ENCODE measurements at regions not wholly inside any gene's neighbourhood (a gene's known extent, or its start where the extent isn't known, plus 50 kb on each side); places are given as distances from the start of the nearest gene placed in this dataset.

DNA sequence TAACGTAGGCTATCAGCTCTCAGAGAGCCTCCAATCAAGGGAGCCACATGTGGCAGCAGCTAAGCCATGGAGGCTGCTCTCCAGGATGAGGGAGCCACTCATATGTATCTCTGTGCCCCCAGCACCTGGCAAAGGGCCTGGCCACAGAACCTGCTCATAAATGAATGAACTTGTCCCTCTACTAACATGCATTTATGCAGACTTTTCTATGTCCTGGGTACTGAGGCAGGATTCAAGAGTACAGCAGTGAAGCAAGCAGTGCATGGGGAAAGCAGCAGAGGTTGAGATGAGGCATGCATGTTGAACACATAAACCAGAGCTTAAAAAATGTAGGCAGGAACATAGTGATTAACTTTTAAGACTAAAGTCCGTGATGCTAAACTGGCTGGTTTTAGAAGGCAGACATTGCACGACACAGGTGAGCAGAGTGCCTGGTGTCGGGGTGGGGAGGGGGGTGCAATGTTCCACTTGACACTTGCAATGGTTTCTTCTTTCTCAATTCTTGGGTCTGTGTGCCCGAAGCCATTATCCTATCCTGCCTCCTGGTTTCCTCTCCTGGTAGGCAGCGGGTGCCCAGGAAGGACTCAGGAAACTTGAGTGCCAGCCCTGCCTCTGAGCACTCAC lies 142.8 kb upstream of the ALDH1B1 start:
- H2AFZ ChIP-seq (ENCODE audit: low read depth, low read length) = no peak overlapping the region
- no peaks in the 10 kb centered on the region for H3K36me3 ChIP-seq (ENCODE audit: insufficient read depth, low read length)
- H3K79me2 ChIP-seq (ENCODE audit: insufficient read depth, low read length) = no peaks in the 10 kb centered on the region
- no peak for ATAC-seq (ENCODE audit: insufficient read depth, low read depth)
- H3K4me3 ChIP-seq (ENCODE audit: low read depth in 1 of 2, low read length in 2 of 2) = no peak overlapping the region
- no peak overlapping the region for H3K9ac ChIP-seq (ENCODE audit: low read depth, low read length)
- no peaks in the 10 kb centered on the region for H3K4me1 ChIP-seq (ENCODE audit: insufficient read depth, low read length)
- no peak for TF ChIP-seq EZH2 (IDR thresholded peaks at IDR 0.05; ENCODE audit: borderline replicate concordance, low read depth, low read length, severe bottlenecking)
- TF ChIP-seq, protein P1, sequence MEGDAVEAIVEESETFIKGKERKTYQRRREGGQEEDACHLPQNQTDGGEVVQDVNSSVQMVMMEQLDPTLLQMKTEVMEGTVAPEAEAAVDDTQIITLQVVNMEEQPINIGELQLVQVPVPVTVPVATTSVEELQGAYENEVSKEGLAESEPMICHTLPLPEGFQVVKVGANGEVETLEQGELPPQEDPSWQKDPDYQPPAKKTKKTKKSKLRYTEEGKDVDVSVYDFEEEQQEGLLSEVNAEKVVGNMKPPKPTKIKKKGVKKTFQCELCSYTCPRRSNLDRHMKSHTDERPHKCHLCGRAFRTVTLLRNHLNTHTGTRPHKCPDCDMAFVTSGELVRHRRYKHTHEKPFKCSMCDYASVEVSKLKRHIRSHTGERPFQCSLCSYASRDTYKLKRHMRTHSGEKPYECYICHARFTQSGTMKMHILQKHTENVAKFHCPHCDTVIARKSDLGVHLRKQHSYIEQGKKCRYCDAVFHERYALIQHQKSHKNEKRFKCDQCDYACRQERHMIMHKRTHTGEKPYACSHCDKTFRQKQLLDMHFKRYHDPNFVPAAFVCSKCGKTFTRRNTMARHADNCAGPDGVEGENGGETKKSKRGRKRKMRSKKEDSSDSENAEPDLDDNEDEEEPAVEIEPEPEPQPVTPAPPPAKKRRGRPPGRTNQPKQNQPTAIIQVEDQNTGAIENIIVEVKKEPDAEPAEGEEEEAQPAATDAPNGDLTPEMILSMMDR (IDR thresholded peaks at IDR 0.05; ENCODE audit: borderline replicate concordance, extremely low read depth, low read length, poor library complexity, severe bottlenecking) = no peak
- no peaks in the 10 kb centered on the region for H3K27me3 ChIP-seq (ENCODE audit: insufficient read depth, low read length, poor library complexity)
- H4K20me1 ChIP-seq (ENCODE audit: insufficient read depth, low read length) = no peaks in the 10 kb centered on the region
- no peak for DNase-seq
- peaks cover 3% of the 10 kb centered on the region for H3K9me3 ChIP-seq (ENCODE audit: insufficient read depth, low read length, severe bottlenecking)
- no peak overlapping the region for H3K27ac ChIP-seq (ENCODE audit: low read length)
- no peak overlapping the region for H3K4me2 ChIP-seq (ENCODE audit: insufficient read depth, low read length)

DNA sequence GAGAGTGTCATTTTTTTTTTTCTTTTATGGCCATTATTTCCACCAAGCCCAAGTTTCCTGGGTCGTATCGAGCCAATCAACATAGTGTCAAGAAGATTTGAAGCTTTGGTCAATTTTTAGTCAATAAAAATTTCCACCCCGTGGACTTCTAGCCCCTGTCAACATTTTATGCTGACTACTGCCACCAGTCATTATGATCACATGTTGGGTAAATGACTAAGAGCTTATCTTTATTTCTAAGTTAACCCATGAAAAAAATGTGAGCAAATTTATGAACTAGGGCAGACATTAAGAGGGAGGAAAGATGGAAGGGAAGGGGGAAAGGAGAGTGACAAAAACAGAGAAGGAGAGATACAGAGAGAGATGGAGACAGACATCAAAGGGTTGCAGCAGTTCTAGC lies 143.5 kb upstream of the ALDH1B1 start:
- ATAC-seq (ENCODE audit: insufficient read depth, low read depth) = no peak

DNA sequence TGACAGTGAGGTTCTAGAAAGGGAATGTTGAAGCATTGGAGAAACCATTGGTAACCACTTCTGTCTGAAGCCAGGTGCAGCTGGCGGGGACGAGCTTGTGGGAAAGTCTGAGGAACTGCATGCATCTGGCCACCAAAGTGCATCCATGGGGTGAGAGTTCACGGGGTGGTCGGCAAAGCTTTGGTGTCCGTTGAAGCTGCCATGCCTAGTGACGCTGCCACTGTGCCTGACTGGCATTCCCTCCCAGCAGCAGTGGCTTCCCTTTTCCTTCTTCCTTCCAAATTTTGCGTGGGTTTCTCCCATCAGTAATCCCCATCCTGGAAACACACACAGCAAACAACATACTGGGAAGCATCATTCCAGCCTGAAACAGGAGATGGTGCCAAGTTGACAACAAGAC lies 145.7 kb upstream of the ALDH1B1 start:
- Histone ChIP-seq H3K27me3 (ENCODE audit: insufficient read depth, low read length, poor library complexity) (no peaks in the 10 kb centered on the region), H3K36me3 (ENCODE audit: insufficient read depth, low read length) (no peaks in the 10 kb centered on the region), H2AFZ (ENCODE audit: low read depth, low read length) (no peak overlapping the region), H4K20me1 (ENCODE audit: insufficient read depth, low read length) (no peaks in the 10 kb centered on the region), H3K79me2 (ENCODE audit: insufficient read depth, low read length) (no peaks in the 10 kb centered on the region), H3K4me3 (ENCODE audit: low read depth in 1 of 2, low read length in 2 of 2) (no peak overlapping the region), H3K27ac (ENCODE audit: low read length) (no peak overlapping the region), H3K9ac (ENCODE audit: low read depth, low read length) (no peak overlapping the region), H3K4me1 (ENCODE audit: insufficient read depth, low read length) (peaks cover 7% of the 10 kb centered on the region), H3K9me3 (ENCODE audit: insufficient read depth, low read length, severe bottlenecking) (peaks cover 3% of the 10 kb centered on the region), H3K4me2 (ENCODE audit: insufficient read depth, low read length) (no peak overlapping the region)
- DNase-seq (no peak), ATAC-seq (ENCODE audit: insufficient read depth, low read depth) (no peak)
- TF ChIP-seq, protein P1 (IDR thresholded peaks at IDR 0.05; ENCODE audit: borderline replicate concordance, extremely low read depth, low read length, poor library complexity, severe bottlenecking) = no peak
- TF ChIP-seq EZH2 (IDR thresholded peaks at IDR 0.05; ENCODE audit: borderline replicate concordance, low read depth, low read length, severe bottlenecking) = no peak

More for the DNA sequence above, 143.5 kb upstream of the ALDH1B1 start:
- Histone ChIP-seq H4K20me1 (ENCODE audit: insufficient read depth, low read length) (no peaks in the 10 kb centered on the region), H3K4me2 (ENCODE audit: insufficient read depth, low read length) (no peak overlapping the region), H3K4me1 (ENCODE audit: insufficient read depth, low read length) (peaks cover 2% of the 10 kb centered on the region; the same call in 1 of the 2 replicates), H3K36me3 (ENCODE audit: insufficient read depth, low read length) (no peaks in the 10 kb centered on the region), H3K9me3 (ENCODE audit: insufficient read depth, low read length, severe bottlenecking) (peaks cover 3% of the 10 kb centered on the region), H3K27ac (ENCODE audit: low read length) (no peak overlapping the region), H3K27me3 (ENCODE audit: insufficient read depth, low read length, poor library complexity) (no peaks in the 10 kb centered on the region), H3K79me2 (ENCODE audit: insufficient read depth, low read length) (no peaks in the 10 kb centered on the region), H3K9ac (ENCODE audit: low read depth, low read length) (no peak overlapping the region), H2AFZ (ENCODE audit: low read depth, low read length) (no peak overlapping the region), H3K4me3 (ENCODE audit: low read depth in 1 of 2, low read length in 2 of 2) (no peak overlapping the region)
- TF ChIP-seq EZH2 (IDR thresholded peaks at IDR 0.05; ENCODE audit: borderline replicate concordance, low read depth, low read length, severe bottlenecking) = no peak
- TF ChIP-seq, protein P1 (IDR thresholded peaks at IDR 0.05; ENCODE audit: borderline replicate concordance, extremely low read depth, low read length, poor library complexity, severe bottlenecking) = no peak
- DNase-seq = no peak

Measured in DND-41 (cell line).